Astrocyte of the spinal cord (primary cell): ENCODE measurements at regions not wholly inside any gene's neighbourhood (a gene's known extent, or its start where the extent isn't known, plus 50 kb on each side); places are given as distances from the start of the nearest gene placed in this dataset.

ENCODE experiments used
- DNase-seq: peaks from one replicate; pipeline ENCODE4 v3.0.0; 2011; ENCODE audit warnings: low read depth, low spot score
- H3K4me3 ChIP-seq: 2 replicates; pipeline ENCODE4 v1.5.1; 2011; ENCODE audit warnings: low read depth, mild to moderate bottlenecking, low read length, moderate library complexity
- CTCF ChIP-seq: IDR thresholded peaks from 2 replicates; pipeline ENCODE4 v1.5.1; 2012; ENCODE audit warnings: low read depth, mild to moderate bottlenecking, low read length, inconsistent platforms
- in situ Hi-C: cut with HindIII; loops from 2 replicates; pipeline ENCODE4 v1.10.0; 2017; ENCODE audit warnings: low sequenced_read_pairs

GRCh38 chr16:88312732-88313131 is 70.0 kb upstream of the ZNF469 start:
- in situ Hi-C loops: no loop called here
- no peak for TF ChIP-seq CTCF
- H3K4me3 ChIP-seq: no peak overlapping the region
- no peak for DNase-seq

- DNase-seq: no peak
- TF ChIP-seq CTCF: no peak
- in situ Hi-C loops: no loop called here
- H3K4me3 ChIP-seq: no peak overlapping the region
Observed at GRCh38 chr16:88314991-88315542, 67.7 kb upstream of the ZNF469 start.

- TF ChIP-seq CTCF: no peak
- no peak overlapping the region for H3K4me3 ChIP-seq
- in situ Hi-C loops: no loop called here
Observed at GRCh38 chr16:88315543-88316105, 67.1 kb upstream of the ZNF469 start.

GRCh38 chr16:88316151-88316550 is 66.6 kb upstream of the ZNF469 start:
- TF ChIP-seq CTCF: no peak
- no peak overlapping the region for H3K4me3 ChIP-seq
- no peak for DNase-seq
- in situ Hi-C loops: no loop called here

More at GRCh38 chr16:88315543-88316105, 67.1 kb upstream of the ZNF469 start:
- DNase-seq: peak; percentile 55

GRCh38 chr16:88316941-88317612 is 65.7 kb upstream of the ZNF469 start:
- H3K4me3 ChIP-seq: no peak overlapping the region
- DNase-seq: no peak
- TF ChIP-seq CTCF: no peak
- in situ Hi-C loops: no loop called here

- in situ Hi-C loops: no loop called here
- no peak for TF ChIP-seq CTCF
- H3K4me3 ChIP-seq: no peak overlapping the region
- DNase-seq: no peak
Observed at GRCh38 chr16:88317613-88317965, 65.2 kb upstream of the ZNF469 start.
